Mesendoderm (in vitro differentiated cells): ENCODE measurements at regions not wholly inside any gene's neighbourhood (a gene's known extent, or its start where the extent isn't known, plus 50 kb on each side); places are given as distances from the start of the nearest gene placed in this dataset.

Source experiments
- DNase-seq: peaks from one replicate; pipeline ENCODE4 v3.0.0; 2013
- H2AK5ac ChIP-seq: 2 replicates; pipeline ENCODE4 v1.6.1; 2013; ENCODE audit warnings: low read length, inconsistent platforms
- H2BK120ac ChIP-seq: 2 replicates; pipeline ENCODE4 v1.6.1; 2013; ENCODE audit warnings: low read depth, mild to moderate bottlenecking, low read length, moderate library complexity, mixed read lengths
- H2BK15ac ChIP-seq: replicated peaks from 2 replicates; pipeline ENCODE4 v1.6.1; 2013; ENCODE audit warnings: low read depth, mild to moderate bottlenecking, moderate library complexity
- H2BK5ac ChIP-seq: 2 replicates; pipeline ENCODE4 v1.6.1; 2013; ENCODE audit warnings: low read length, inconsistent platforms
- H3K18ac ChIP-seq: 2 replicates; pipeline ENCODE4 v1.6.1; 2013; ENCODE audit warnings: mild to moderate bottlenecking, low read length, mixed read lengths
- H3K23ac ChIP-seq: one replicate; pipeline ENCODE4 v1.6.1; 2013; ENCODE audit warnings: low read length
- H3K27ac ChIP-seq: 2 replicates; pipeline ENCODE4 v1.5.1; 2013; ENCODE audit warnings: low read depth, mild to moderate bottlenecking, inconsistent platforms, low read length, moderate library complexity
- H3K27me3 ChIP-seq: 2 replicates; pipeline ENCODE4 v1.6.1; 2013; ENCODE audit warnings: low read length, control low read depth, mild to moderate bottlenecking, inconsistent platforms; ENCODE audit not compliant: insufficient read depth, poor library complexity
- H3K36me3 ChIP-seq: 2 replicates; pipeline ENCODE4 v1.6.1; 2013; ENCODE audit warnings: low read length, inconsistent platforms; ENCODE audit not compliant: control insufficient read depth, insufficient read depth
- H3K4ac ChIP-seq: one replicate; pipeline ENCODE4 v1.6.1; 2013; ENCODE audit warnings: low read depth, mild to moderate bottlenecking, low read length, moderate library complexity
- H3K4me1 ChIP-seq: 2 replicates; pipeline ENCODE4 v1.6.1; 2013; ENCODE audit warnings: low read depth, low read length, inconsistent platforms; ENCODE audit not compliant: control insufficient read depth
- H3K4me2 ChIP-seq: 2 replicates; pipeline ENCODE4 v1.6.1; 2013; ENCODE audit warnings: low read length
- H3K4me3 ChIP-seq: 2 replicates; pipeline ENCODE4 v1.5.1; 2013; ENCODE audit warnings: mild to moderate bottlenecking, low read length
- H3K56ac ChIP-seq: one replicate; pipeline ENCODE4 v1.6.1; 2013; ENCODE audit warnings: low read length
- H3K79me1 ChIP-seq: 2 replicates; pipeline ENCODE4 v1.6.1; 2013; ENCODE audit warnings: low read length, inconsistent platforms
- H3K79me2 ChIP-seq: 2 replicates; pipeline ENCODE4 v1.6.1; 2013; ENCODE audit warnings: mild to moderate bottlenecking, low read length; ENCODE audit not compliant: control insufficient read depth, insufficient read depth
- H3K9ac ChIP-seq: 2 replicates; pipeline ENCODE4 v1.6.1; 2013; ENCODE audit warnings: low read length, inconsistent platforms
- H4K5ac ChIP-seq: one replicate; pipeline ENCODE4 v1.6.1; 2013; ENCODE audit warnings: low read length
- H4K8ac ChIP-seq: one replicate; pipeline ENCODE4 v1.6.1; 2013; ENCODE audit warnings: low read depth, mild to moderate bottlenecking, control low read depth, low read length, moderate library complexity
- WGBS: extraction: QIAGEN DNeasy Blood & Tissue Kit; methylation state at CpG from one replicate; pipeline ENCODE4 v1.1.7; 2013; ENCODE audit warnings: low lambda C conversion rate, missing lambda C conversion rate; ENCODE audit not compliant: insufficient coverage; ENCODE audit errors: extremely low coverage; 5-methylcytosine and 5-hydroxymethylcytosine counted together

DNA sequence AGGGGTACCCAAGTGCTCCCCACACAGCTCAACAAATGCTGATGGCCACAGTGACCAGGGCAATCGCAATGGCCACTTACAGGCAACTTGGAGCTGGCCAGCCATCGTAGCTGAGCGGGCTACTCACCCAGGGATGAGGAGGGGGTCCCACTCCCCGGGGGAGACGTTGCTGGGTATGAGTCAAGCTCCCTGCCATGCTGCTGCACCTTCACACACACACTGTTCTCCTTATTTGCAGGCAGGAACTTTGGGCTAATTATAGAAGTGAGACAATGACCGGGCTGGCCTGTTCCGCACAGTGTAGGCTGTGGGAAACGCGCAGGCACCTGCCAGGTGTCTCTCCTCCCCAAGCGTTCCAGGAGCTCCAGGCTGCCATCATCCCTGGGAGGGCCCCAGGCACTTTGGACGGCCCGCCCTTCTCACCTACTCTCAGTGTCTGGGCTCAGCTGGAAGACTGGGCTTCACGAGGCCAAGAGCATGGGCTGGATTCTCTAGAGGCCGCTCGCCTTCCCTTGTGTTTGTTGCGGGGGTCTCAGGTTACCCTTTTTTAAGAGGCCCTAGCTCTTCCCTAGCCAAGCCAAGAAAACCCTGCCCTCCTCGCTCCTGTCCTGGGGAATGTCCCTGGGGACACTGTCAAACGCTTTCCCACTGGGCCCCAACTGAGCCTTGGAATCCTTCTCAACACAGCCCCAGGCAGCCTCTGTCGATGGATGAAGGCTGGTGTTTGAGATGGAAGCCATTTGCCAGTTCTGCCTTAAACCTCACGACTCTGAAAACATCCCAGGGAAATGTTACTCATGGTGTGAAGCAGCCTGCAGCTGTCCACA, 73.0 kb downstream of the RTL6 start:
- no peaks in the 10 kb centered on the region for H3K36me3 ChIP-seq
- WGBS = no CpG with 5 or more reads among the region's 20 CpGs
- no peak overlapping the region for H3K4me3 ChIP-seq
- H4K8ac ChIP-seq = no peak overlapping the region
- no peak overlapping the region for H3K4ac ChIP-seq
- no peak overlapping the region for H3K23ac ChIP-seq
- no peaks in the 10 kb centered on the region for H3K79me2 ChIP-seq
- H3K27me3 ChIP-seq = no peaks in the 10 kb centered on the region
- no peak overlapping the region for H3K56ac ChIP-seq
- no peaks in the 10 kb centered on the region for H3K79me1 ChIP-seq
- H3K27ac ChIP-seq = no peak overlapping the region
- no peak overlapping the region for H3K4me2 ChIP-seq
- no peak overlapping the region for H2BK15ac ChIP-seq
- no peak overlapping the region for H3K18ac ChIP-seq
- H3K4me1 ChIP-seq = peaks cover 4% of the 10 kb centered on the region
- peak; percentile 19 for DNase-seq
- no peak overlapping the region for H2BK120ac ChIP-seq
- H2AK5ac ChIP-seq = no peak overlapping the region
- no peak overlapping the region for H3K9ac ChIP-seq
- H4K5ac ChIP-seq = no peak overlapping the region
- H2BK5ac ChIP-seq = no peak overlapping the region

DNA sequence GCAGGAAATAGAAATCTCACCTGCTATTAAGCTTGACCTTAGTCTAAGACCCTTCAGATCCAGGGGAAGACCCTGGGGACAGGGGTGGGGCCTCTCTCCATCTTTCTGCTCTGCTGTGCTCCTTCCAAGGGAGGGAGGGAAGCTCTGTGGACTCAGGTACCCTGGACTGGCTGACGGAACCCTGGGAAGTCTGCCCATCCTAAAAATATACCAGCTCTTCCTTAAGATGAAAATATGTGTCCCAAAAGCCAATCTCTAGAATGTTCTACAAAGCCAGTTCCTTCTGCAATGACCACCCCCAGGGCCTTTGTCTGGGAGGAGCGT, 73.7 kb downstream of the RTL6 start:
- no peaks in the 10 kb centered on the region for H3K79me2 ChIP-seq
- H4K5ac ChIP-seq = no peak overlapping the region
- H3K18ac ChIP-seq = no peak overlapping the region
- no peak overlapping the region for H2BK120ac ChIP-seq
- no peak overlapping the region for H2BK5ac ChIP-seq
- no peak overlapping the region for H2AK5ac ChIP-seq
- H3K56ac ChIP-seq = no peak overlapping the region
- H4K8ac ChIP-seq = no peak overlapping the region
- no peak overlapping the region for H3K4me3 ChIP-seq
- H3K4me2 ChIP-seq = no peak overlapping the region
- H3K4me1 ChIP-seq = peaks cover 4% of the 10 kb centered on the region
- no peak overlapping the region for H3K27ac ChIP-seq
- no CpG with 5 or more reads among the region's 2 CpGs for WGBS
- no peak overlapping the region for H2BK15ac ChIP-seq
- no peaks in the 10 kb centered on the region for H3K79me1 ChIP-seq
- no peak overlapping the region for H3K4ac ChIP-seq
- no peak for DNase-seq
- no peak overlapping the region for H3K9ac ChIP-seq
- no peaks in the 10 kb centered on the region for H3K36me3 ChIP-seq
- H3K27me3 ChIP-seq = no peaks in the 10 kb centered on the region
- no peak overlapping the region for H3K23ac ChIP-seq

DNA sequence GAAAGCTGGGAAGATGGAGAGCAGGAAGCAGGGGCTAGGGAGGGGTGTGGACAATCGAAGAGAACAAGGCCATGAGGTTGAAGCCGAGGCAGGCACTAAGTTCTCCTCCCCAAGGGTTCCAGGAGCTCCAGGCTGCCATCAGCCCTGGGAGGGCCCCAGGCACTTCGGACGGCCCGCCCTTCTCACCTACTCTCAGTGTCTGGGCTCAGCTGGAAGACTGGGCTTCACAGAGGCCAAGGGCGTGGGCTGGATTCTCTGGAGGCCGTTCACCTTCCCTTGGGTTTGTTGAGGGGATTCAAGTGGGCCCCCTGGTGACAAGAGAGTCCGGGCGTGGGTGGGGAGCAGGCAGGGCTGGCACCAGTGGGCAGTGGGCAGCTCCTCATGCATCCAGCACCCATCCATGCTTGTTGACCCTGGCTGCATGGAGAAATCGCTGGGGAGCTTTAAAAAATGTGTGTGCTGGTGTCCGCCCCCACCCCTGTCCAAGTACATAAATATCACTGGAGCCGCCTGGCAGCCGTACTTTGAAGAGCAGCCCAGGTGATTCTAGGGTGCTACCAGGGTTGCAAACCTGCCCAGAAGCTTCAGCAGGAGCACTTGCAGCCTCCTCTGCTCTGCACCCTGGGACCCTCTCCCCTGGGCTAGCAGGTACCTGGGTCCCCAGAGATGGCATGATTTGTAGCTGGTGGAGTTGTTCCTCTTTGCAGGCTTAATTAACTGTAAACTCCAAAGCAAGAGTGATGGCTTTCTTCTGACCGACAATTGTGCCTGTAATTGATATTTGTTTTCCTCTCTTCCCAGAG, 74.3 kb downstream of the RTL6 start:
- Histone ChIP-seq H3K23ac (no peak overlapping the region), H3K4me2 (no peak overlapping the region), H2BK5ac (no peak overlapping the region), H3K36me3 (no peaks in the 10 kb centered on the region), H3K4me3 (no peak overlapping the region), H3K4ac (no peak overlapping the region), H3K27ac (no peak overlapping the region), H3K56ac (no peak overlapping the region), H2BK120ac (no peak overlapping the region), H4K8ac (no peak overlapping the region), H3K79me1 (no peaks in the 10 kb centered on the region), H2BK15ac (no peak overlapping the region), H3K9ac (no peak overlapping the region), H4K5ac (no peak overlapping the region), H3K4me1 (peaks cover 4% of the 10 kb centered on the region), H3K18ac (no peak overlapping the region), H3K79me2 (no peaks in the 10 kb centered on the region), H3K27me3 (no peaks in the 10 kb centered on the region), H2AK5ac (no peak overlapping the region)
- no CpG with 5 or more reads among the region's 14 CpGs for WGBS
- DNase-seq = no peak

DNA sequence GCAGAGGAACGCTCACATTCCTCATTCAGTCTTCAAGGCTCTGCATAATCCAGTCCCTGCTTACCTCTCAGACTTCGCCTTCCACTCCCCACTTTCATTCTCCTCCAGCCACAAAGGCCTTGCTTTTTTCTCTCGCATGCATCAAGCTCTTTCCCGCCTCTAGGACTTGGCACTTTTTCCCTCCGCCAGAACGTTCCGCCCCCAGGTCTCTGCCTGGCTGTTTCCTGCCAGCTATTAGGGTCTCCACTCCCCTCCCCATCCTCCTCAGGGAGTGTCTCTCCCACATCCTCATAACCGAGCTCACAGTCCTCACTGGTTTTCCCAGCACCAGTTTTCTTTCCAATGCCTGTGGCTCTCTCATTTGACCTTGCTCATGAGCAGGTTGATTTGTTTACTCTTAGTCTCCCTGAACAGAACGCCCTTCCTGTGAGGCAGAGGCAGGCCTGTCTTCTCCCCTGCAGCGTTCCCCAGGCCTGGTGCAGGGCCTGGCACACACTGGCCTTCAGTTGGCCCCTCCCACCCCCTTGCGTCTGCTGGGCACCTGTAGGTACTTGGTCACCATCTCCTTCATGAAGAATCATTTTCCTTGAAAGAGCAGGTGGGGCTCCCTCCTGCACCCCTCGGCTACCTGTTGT, 75.2 kb downstream of the RTL6 start:
- no peak overlapping the region for H3K56ac ChIP-seq
- H3K4me2 ChIP-seq = no peak overlapping the region
- H3K79me1 ChIP-seq = no peaks in the 10 kb centered on the region
- no peak overlapping the region for H4K5ac ChIP-seq
- no peaks in the 10 kb centered on the region for H3K36me3 ChIP-seq
- no peak overlapping the region for H2AK5ac ChIP-seq
- no peak overlapping the region for H3K4ac ChIP-seq
- H3K79me2 ChIP-seq = no peaks in the 10 kb centered on the region
- H2BK5ac ChIP-seq = no peak overlapping the region
- H3K4me1 ChIP-seq = peaks cover 4% of the 10 kb centered on the region
- WGBS = no CpG with 5 or more reads among the region's 12 CpGs
- no peak overlapping the region for H3K18ac ChIP-seq
- H3K4me3 ChIP-seq = no peak overlapping the region
- no peak overlapping the region for H4K8ac ChIP-seq
- no peak overlapping the region for H3K23ac ChIP-seq
- H3K9ac ChIP-seq = no peak overlapping the region
- H3K27ac ChIP-seq = no peak overlapping the region
- peak; percentile 23 for DNase-seq
- H2BK15ac ChIP-seq = no peak overlapping the region
- no peak overlapping the region for H2BK120ac ChIP-seq
- H3K27me3 ChIP-seq = no peaks in the 10 kb centered on the region

DNA sequence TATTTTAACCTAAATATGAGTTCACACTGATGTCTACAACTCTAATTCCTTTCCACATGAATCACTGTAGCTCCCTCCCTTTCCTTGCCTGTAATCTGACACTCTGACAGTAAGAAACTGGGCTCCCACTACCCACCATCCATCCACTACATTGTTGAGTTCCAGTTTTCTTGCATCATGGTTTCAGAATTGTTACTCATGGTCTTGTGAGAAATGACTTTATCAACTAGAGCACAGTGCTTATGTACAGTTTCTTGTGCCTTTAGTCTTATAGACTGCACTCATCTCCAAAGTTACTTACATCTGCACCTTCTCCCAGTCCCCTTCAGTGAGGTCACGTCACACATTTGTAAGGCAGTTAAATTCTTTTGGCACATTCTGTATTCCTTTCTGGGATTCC, 78.6 kb downstream of the RTL6 start:
- Histone ChIP-seq H3K4me2 (no peak overlapping the region), H3K79me2 (no peaks in the 10 kb centered on the region), H3K27me3 (no peaks in the 10 kb centered on the region), H3K4ac (no peak overlapping the region), H3K9ac (no peak overlapping the region), H3K56ac (no peak overlapping the region), H4K8ac (no peak overlapping the region), H2BK15ac (no peak overlapping the region), H3K18ac (no peak overlapping the region), H3K27ac (no peak overlapping the region), H2BK5ac (no peak overlapping the region), H2BK120ac (no peak overlapping the region), H3K36me3 (no peaks in the 10 kb centered on the region), H3K4me3 (no peak overlapping the region), H3K79me1 (no peaks in the 10 kb centered on the region), H2AK5ac (no peak overlapping the region), H4K5ac (no peak overlapping the region), H3K23ac (no peak overlapping the region), H3K4me1 (peaks cover 4% of the 10 kb centered on the region)
- WGBS = no CpG with 5 or more reads among the region's 1 CpG
- DNase-seq = no peak
